ENCODE measurements at regions not wholly inside any gene's neighbourhood (a gene's known extent, or its start where the extent isn't known, plus 50 kb on each side); places are given as distances from the start of the nearest gene placed in this dataset.
"Not testable (repeated sequence)": the region's sequence is repeated elsewhere in the genome, so short reads cannot be mapped to it uniquely, and the experiment has no call there.

DNA sequence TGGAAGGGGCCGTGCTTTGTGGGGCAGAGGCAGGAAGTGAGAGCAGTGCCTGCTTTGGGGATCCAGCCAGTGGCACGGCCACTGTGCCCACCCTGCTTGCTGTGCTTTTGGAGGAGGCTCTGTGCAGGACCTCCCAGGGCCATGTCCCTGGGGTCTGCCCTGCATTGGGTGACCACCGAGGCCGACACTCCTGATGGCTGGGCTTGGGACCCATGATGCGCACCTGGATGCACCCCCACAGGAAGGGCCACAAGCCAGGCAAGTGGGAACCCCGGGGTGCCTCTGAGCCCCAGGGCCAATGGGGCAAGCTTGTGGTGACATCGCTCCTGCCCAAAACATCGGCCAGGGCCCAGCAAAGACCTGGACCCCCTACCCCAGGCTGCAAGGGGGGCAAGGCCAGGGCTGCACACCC lies 738.6 kb upstream of the GJE1 start:
- DNase-seq (ENCODE audit: low spot score), result no peak

DNA sequence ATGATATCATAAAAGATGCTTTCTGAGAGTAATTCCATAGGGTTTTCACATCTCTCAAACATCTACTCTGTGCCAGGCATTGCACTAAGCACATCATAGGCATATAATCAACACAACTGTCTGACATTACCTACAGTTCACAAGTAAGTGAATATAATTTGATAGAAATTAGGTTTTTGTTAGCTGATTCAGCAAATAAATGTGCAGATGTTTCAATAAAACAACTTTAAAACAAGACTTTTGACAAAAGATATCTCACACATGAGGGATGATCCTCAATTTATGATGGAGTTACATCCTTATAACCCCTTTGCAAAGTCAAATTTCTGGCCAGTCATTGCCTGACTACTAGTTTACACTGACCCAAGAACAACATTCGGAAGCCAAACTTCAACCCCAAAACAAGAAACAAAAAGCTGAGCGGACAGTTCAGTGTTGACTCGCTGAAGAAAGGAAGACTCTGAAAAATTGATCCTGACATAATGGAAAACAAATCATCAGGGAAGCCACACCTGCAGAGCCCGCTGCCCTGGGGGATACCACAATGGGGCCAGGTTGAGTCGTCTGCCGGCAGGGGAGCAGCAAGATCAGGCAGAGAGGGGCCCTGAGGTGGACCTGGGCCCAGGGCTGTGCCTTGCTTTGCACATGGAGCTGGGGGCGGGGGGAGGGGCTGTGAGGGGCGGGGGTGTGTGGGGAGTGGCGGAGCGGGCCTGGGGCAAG lies 739.2 kb upstream of the GJE1 start:
- DNase-seq (ENCODE audit: low spot score), result no peak

DNA sequence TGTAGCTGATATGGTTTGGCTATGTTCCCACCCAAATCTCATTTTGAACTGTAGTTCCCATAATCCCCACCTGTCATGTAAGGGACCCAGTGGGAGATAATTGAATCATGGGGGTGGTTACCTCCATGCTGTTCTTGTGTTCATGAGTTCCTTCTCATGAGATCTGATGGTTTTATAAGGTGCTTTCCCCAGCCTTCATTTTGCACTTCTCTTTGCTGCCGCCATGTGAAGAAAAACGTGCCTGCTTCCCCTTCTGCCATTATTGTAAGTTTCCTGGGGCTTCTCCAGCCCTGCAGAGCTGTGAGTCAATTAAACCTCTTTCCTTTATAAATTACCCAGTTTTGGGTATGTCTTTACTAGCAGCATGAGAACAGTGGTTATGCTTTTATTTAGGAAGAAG lies 741.6 kb upstream of the GJE1 start:
- not testable (repeated sequence) for DNase-seq (ENCODE audit: low spot score)

DNA sequence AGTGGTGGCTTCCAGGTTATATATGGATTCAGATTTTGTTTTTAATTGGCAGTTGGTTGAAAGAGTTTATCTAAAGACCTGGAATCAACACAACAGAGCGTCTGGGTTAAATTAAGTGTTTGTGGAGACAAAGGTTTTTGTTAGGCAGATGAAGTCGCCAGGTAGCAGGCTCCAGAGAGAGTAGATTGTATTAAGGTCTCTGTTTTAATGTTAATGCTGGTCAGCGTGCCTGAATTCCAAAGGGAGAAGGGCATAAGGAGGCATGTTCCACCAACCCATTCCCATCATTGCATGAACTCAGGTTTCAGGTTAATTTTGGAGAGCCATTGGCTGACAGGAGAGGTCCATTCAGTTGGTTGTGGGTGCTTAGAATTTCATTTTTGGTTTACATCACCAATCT lies 744.1 kb upstream of the GJE1 start:
- DNase-seq (ENCODE audit: low spot score), result no peak

DNA sequence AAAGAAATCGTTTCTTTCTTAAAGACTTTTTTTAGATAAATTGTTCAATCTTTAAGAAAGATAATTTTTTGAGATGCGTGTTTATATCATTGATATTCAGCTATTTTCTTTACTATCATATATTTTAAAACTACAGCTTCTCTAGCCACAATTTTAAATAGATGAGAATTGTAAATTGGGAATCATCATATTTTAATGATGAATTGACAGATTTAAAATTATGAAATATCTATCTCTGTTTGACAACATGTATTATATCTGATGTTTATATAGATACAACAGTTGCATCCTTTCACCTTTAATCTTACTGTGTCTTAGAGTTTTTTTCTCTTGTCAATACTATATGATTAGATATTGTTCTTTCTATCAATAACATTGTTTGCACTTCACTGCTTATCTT lies 762.3 kb upstream of the GJE1 start:
- no peak for DNase-seq (ENCODE audit: low spot score)

DNA sequence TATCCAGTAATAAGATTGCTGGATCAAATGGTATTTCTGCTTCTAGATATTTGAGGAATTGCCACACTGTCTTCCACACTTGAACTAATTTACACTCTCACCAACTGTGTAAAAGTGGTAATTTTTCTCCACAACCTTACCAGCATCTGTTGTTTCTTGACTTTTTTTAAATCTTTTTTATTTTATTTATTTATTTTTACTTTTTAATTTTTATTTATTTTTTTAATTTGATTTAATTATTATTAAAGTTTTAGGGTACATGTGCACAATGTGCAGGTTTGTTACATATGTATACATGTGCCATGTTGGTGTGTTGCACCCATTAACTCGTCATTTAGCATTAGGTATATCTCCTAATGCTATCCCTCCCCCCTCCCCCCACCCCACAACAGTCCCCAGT lies 765.9 kb upstream of the GJE1 start:
- DNase-seq (ENCODE audit: low spot score), result not testable (repeated sequence)

DNA sequence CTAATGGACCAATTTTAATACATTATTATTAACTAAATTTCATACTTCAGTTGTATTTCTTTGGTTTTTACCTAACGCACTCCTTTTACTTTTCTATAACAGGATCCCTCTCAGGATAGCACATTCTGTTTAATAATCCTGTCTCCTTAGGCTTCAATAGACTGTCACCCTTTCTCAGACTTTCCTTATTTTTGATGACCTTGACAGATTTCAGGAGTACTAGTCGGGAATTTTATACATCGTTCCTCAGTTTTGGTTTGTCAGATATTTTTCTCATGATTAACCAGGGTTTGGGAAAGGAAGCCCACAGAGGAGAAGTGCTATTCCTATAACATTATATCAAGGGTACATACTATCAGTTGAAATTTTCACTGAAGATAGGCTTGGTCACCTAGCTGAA lies 768.0 kb upstream of the GJE1 start:
- DNase-seq (ENCODE audit: low spot score), result no peak

DNA sequence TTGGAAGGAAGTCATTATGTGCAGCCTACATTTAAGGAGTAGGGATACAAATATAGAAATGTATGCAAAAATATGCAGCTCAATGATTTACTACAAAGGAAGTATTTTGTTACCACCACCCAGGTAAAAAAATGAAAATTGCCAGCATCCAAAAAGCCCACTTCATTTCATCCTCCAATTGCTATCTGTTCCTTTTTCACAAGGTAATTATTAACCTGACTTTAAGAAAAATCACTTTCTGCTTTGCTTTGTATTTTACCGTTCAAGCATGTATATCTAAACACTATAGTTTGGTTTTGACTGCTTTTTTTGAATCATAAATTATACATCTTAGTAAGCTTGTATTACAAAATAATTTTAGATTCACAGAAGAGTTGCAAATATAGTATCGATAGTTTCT lies 768.5 kb upstream of the GJE1 start:
- no peak for DNase-seq (ENCODE audit: low spot score)

DNA sequence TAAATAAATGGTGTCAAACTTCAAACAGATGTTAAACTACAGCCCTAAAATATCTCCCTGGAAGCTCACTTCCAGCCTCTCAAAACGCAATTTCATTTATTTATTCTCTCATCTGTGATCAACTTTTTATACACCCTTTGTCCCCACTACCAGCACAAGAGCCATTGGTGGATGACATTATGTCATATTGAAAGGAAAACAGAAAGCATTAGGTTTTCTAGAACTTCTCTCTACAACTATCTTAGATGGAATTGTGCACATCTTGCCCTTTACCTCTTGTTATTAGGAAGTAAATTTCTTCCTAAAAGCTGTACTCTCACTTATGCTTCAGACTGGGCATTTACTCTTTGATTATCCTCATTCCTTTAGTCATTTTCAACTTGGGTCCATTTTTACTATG lies 771.2 kb upstream of the GJE1 start:
- DNase-seq (ENCODE audit: low spot score), result no peak

DNA sequence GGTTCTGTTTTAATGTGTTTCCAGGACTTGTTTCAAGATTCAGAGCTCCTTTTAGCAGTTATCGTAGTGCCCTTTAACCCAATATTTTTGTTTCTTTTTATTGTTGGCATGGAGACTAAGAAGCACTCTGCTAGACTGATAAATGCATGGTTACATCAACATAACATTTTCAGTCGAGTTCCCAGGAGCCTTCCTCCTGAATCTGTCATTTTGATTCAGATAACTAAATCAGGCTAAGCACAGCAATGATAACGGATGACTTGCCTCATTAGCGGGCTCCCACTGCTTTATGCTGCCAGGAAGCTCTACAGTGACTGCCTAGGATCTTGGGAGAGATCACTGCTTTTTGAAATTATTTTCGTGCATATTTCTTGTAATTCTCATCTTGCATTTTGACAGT lies 772.8 kb upstream of the GJE1 start:
- peak; percentile 2 for DNase-seq (ENCODE audit: low spot score)

DNA sequence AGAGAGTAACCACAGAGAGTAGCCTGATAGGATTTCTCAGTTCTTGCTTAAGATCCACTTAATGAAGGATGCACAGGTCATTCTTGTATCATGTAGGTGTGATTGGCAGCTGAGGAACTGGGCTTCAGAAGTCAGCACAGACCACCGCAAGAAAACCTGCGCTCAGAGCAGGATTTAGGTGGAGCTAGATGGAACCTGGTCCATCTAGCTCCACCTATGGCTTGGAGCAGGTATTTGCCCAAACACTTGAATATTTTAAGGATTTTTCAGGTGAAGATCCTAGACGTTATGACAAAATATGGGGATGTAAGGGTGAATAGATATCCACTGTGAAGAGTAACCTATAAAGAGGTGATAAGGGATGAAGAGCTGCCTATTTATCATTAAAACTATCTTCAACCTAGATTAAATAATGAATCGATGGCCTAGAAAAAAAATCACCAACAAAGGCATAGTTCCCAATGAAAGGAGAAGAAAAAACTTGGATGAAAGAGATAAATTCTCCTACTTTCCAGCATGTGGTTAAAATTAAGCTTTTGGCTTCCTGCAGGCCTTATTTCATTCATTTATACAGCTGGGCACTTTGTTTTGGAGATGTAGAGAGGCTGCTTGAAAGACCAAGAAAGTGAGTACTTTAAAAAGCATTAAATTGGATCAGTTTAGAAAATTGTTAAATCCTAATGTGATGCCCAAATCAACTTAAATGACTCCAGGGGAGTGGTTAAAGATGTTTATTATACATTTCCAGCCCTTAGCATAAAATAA lies 778.4 kb upstream of the GJE1 start:
- no peak for DNase-seq (ENCODE audit: low spot score)

DNA sequence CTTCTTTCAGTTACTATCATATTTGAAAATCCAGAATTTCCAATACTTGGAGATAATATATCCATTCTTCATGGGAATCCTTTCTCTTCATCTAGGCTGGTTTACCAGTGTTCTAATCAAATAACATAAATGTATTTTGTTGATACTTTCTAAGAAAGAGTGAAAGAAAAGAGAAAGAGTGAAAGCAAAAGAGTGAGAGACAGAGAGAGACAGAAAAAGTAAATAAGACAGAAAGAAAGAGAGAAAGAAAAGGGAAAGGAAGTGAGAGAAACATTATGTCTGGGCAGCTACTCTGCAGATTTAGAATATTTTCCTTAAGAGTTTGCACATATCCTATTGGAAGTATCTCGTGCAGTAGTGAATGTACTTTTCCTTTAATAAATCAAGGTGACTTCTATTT lies 781.0 kb upstream of the GJE1 start:
- DNase-seq (ENCODE audit: low spot score), result no peak

DNA sequence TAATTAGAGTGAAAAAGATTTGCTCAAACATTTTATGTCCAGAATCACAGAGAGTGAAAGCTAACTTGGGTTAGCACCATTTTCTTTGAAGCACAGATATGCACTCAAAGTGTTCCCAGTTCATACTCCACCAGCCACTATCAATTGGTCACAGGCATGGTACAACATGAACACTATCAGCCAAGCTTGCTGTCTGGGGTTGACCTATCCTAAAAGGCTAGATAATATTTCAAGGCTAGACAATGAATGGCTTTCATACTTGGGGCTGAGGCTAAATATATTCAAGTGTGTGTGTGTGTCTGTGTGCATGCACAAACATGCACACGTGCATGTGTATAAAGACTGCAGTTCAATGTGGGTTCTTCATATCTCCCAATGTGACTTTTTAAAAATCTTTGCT lies 783.0 kb upstream of the GJE1 start:
- DNase-seq (ENCODE audit: low spot score), result no peak

DNA sequence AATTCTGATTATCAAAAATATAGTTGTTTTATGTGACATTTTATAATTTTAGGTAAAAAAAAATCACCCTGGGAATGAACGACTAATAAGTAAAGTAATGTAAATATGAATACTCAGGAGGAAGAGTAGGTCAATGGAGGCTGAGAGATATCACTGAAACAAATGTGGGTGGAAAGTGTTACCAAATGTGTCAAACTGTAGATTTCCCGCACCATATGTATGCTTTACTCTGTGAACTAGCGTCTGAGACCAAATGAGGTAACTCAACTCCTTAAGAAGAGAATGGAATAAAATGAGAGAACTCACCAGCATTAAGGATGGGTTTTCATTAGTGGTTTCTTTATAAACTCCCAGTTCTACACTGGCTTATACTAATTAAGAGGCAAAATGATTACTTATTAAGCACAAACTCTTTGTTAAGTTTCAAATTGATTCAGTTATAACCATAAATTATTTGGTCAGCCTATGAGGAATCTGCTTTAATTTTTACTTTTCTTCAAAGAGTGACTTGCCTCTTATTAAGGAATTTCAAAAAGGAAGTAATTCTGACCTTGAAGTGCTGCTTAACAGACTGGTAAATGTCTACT lies 784.7 kb upstream of the GJE1 start:
- no peak for DNase-seq (ENCODE audit: low spot score)

DNA sequence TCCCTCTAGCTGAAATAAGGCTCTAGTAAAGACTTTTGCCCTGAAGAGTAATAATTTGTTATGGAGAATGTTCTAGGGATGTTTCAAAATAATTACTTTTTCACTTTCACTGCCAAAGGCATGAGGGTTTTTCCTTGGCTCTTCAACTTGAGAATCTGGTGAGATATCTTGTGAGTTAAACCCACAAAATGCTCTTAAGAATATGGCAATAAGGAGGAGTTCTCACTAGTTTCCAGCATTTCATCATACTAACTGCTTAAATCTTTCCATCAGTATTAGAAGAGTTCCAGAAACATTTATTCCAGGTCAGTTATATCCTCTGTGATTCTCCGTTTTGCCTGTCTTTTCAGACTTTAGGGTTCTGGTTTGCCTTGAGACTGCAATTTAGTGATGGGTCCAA lies 785.6 kb upstream of the GJE1 start:
- DNase-seq (ENCODE audit: low spot score), result no peak

DNA sequence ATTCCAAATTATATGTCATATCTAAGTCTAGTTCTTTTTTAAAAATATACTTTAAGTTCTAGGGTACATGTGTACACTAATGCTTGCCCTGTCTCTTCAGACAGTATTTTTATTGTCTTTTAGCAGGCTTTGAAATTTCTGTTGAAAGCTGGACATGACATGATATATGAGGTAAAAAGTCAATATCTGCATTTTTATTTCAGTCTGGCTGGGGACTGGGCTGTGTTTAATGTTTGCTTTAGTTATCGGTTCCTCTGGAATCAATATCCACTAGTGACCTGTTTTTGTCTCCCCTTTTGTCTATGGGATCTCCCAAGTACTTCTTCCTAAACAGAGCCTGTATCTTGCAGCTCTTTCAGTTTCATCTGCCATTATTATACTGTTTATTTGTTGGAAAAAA lies 786.2 kb upstream of the GJE1 start:
- no peak for DNase-seq (ENCODE audit: low spot score)

DNA sequence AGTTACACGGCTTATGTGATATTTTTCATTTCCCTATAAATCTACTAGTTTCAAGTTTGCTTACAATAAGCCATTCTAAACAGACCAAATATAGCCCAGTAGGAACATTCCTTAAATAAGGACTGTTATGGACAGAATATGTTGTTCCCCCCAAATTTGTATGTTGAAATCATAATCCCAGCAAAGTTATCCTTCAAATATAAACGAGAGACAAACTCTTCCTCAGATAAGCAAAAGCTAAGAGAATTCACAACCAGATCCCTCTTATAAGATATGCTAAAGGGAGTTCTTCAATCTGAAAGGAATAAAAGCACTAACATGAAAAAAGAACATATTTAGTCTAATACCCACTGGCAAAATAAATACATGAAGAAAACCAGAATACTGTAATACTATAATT lies 795.5 kb upstream of the GJE1 start:
- no peak for DNase-seq (ENCODE audit: low spot score)

DNA sequence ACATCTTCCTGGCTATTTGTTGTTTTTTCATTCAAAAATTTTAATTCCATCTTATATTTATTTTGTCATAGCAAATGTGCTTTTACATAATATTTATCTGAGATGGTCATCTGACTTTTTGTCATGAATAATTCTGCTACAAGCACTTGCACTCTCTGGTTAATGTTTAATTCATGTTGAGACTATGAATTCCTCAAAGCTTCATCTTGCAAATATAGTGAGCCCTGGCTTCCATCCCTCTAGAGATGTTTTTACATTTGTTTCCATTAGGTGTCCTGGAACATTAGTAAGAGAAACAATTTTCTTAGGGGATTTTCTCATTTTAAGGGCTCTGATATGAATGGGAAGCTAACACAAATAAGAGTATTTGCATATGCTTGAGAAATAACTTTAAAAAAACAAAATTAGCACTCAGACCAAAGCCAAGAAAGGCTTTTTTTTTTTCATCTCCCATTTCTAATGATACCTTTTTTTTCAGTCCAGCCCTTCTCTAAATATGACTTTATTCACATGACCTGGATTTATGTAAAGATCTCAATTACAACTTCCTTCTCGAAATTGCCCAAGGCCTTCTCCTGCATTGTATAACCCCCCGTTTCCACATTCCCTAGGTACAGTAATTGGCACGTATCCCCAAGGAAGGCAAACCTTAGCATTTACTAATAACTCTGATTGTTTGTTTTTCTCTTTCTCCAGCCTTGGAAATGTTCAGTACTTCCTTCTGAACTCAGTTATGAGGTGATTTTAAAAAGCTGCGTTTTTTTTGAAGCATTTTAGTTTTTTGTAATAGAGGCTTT lies 797.0 kb upstream of the GJE1 start:
- no peak for DNase-seq (ENCODE audit: low spot score)

DNA sequence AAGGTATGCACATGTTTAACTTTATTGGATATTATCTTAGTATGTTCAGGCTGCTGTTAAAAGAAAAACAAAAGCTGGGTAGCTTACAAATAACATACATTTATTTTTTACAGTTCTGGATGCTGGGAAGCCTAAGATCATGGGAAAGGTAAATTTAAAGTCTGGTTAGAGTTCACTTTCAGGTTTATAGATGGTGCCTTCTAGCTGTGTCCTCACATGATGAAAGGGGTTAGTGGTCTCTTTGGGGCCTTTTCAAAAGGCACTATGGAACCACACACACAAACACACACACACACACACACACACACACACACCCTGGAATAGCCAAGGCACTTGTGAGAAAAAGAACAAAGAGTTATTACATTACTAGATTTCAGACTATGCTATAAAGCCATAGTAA lies 805.8 kb upstream of the GJE1 start:
- DNase-seq (ENCODE audit: low spot score), result no peak

DNA sequence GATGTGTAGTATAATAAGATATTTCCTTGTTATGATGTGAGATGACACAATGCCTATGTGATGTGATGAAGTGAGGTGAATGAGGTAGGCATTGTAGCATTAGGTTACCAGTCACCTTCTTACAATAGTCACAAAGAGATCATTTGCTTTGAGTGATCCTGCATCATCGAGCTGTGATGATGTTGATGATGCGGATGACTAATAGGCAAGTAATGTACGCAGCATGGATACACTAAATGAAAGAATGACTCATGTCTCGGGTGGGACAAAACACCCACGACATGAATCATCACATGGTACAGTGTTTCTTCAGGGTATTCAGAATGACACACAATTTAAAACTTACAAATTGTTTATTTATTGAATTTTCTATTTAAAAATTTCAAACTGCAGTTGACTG lies 806.3 kb upstream of the GJE1 start:
- DNase-seq (ENCODE audit: low spot score), result peak; percentile 36

DNA sequence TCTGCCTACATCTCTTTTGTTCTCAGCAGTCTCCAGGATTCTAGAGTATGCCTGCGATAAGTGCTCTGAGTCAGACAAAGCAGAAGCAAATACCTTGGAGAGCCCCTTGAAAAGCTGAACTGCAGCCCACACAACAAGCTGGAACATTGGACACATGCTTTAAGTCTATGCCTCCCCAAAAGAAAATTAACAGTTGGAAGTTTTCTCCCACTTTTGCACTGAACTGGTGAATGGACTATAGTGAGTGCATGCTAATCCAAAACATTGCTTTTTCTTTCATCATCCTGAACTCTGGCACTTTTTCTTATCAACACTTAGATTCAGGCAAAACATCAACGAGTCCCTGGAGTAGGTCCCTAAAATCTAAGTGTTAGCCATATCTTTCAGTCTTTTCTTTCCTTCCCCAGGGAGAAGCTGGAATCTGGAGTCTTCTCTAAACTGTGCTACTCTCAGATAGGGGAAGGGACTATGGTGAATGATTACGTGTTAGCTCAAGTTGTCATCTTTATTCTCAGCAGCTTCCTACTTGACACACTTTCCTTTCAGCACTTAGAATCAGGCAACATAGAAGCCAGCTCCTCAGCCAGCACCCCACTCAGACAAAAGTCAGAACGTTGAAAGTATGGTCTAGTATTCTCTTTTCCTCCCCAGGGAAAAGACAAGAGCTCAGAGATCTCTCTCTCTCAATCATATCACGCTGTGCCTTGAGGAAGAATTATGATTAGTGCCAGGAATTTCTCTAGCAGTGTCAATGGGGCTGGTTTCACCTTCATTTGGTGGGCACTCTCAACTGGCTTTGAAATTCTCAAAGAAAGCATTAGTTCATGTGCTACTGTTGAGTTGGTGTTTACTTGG lies 811.0 kb upstream of the GJE1 start:
- DNase-seq (ENCODE audit: low spot score), result peak; percentile 0

DNA sequence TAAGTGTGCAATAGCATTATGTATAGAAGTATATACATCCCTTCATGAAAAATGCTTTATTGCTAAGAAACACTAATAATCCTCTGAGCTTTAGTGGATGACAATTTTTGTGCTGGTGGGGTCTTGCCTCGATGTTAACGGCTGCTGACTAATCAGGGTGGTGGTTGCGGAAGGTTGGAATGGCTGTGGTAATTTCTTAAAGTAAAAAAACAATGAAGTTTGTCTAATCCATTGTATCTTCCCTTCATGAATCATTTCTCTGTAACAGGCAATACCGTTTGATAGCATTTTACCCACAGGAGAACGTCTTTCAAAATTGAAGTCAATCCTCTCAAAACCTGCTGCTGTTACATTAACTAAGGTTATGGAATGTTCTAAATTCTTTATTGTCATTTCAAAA lies 816.5 kb upstream of the GJE1 start:
- no peak for DNase-seq (ENCODE audit: low spot score)
